ENCODE measurements at regions not wholly inside any gene's neighbourhood (a gene's known extent, or its start where the extent isn't known, plus 50 kb on each side); places are given as distances from the start of the nearest gene placed in this dataset.

GRCh38 chr13:73861136-73861535 is 273.1 kb downstream of the KLF12 start:
- Histone ChIP-seq H3K27ac (ENCODE audit: low read depth, low read length) (no peak overlapping the region), H3K9me3 (ENCODE audit: control insufficient read depth, insufficient read depth, low read length) (no peaks in the 10 kb centered on the region), H3K27me3 (ENCODE audit: control insufficient read depth, insufficient read depth, low read length) (no peaks in the 10 kb centered on the region), H3K36me3 (ENCODE audit: control insufficient read depth, insufficient read depth, low read length) (no peaks in the 10 kb centered on the region), H3K4me3 (ENCODE audit: low read depth, low read length) (no peak overlapping the region), H3K4me1 (ENCODE audit: control insufficient read depth, insufficient read depth, low read length) (no peaks in the 10 kb centered on the region)
- no peak for DNase-seq (ENCODE audit: low read depth in 4 of 6, low spot score in 6 of 6)
- WGBS (ENCODE audit: insufficient coverage) = 100% methylated on average over 1 of the region's 2 CpGs

- Histone ChIP-seq H3K9me3 (ENCODE audit: control insufficient read depth, insufficient read depth, low read length) (no peaks in the 10 kb centered on the region), H3K36me3 (ENCODE audit: control insufficient read depth, insufficient read depth, low read length) (no peaks in the 10 kb centered on the region), H3K27me3 (ENCODE audit: control insufficient read depth, insufficient read depth, low read length) (no peaks in the 10 kb centered on the region), H3K4me3 (ENCODE audit: low read depth, low read length) (no peak overlapping the region), H3K27ac (ENCODE audit: low read depth, low read length) (no peak overlapping the region), H3K4me1 (ENCODE audit: control insufficient read depth, insufficient read depth, low read length) (no peaks in the 10 kb centered on the region)
- DNase-seq (ENCODE audit: low read depth in 4 of 6, low spot score in 6 of 6) = no peak
- WGBS (ENCODE audit: insufficient coverage) = 83% methylated on average over 2 of the region's 6 CpGs
Measured at GRCh38 chr13:73860501-73860900, 273.7 kb downstream of the KLF12 start.

DNA sequence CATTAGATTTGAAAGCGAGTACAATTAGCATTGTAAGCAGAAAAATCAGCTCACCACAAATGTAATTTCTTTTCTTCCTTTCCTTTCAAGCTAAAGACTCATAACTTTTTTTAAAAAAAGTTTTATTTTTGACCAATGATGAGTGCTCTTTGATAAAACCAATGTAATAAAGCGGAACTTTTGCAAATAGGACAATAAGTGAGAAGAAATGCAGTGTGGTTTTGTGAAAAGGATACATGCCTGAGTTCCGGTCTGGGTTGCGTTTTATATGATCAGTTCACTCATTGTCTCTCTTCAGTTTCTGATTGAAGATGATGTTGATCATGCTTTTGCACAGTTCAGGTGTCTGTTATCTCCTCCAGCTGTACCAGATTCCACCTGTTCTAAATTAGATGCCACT is 274.4 kb downstream of the KLF12 start:
- no CpG with 5 or more reads among the region's 4 CpGs for WGBS (ENCODE audit: insufficient coverage)
- Histone ChIP-seq H3K27me3 (ENCODE audit: control insufficient read depth, insufficient read depth, low read length) (no peaks in the 10 kb centered on the region), H3K9me3 (ENCODE audit: control insufficient read depth, insufficient read depth, low read length) (no peaks in the 10 kb centered on the region), H3K36me3 (ENCODE audit: control insufficient read depth, insufficient read depth, low read length) (no peaks in the 10 kb centered on the region), H3K4me1 (ENCODE audit: control insufficient read depth, insufficient read depth, low read length) (no peaks in the 10 kb centered on the region), H3K4me3 (ENCODE audit: low read depth, low read length) (no peak overlapping the region), H3K27ac (ENCODE audit: low read depth, low read length) (no peak overlapping the region)
- no peak for DNase-seq (ENCODE audit: low read depth in 4 of 6, low spot score in 6 of 6)

DNA sequence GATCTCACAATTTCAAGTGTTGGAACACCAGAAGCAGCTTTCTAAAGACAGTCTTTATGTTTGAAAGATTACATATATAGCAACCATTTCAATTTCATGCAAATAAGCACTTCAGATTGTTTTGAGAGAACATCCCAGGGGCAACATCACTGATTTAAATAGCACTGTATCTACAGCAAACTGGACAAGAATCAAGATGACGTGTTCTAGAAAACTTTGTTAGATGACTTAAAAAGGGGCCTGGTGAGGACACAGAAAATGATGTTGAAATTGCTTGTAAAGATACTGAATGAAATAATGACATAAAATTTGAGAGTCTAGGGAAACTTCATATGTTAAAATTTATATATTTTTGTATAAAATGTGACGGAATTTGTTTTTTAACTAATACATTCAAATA is 277.1 kb downstream of the KLF12 start:
- no peaks in the 10 kb centered on the region for H3K9me3 ChIP-seq (ENCODE audit: control insufficient read depth, insufficient read depth, low read length)
- no peak overlapping the region for H3K27ac ChIP-seq (ENCODE audit: low read depth, low read length)
- H3K36me3 ChIP-seq (ENCODE audit: control insufficient read depth, insufficient read depth, low read length) = no peaks in the 10 kb centered on the region
- DNase-seq (ENCODE audit: low read depth in 4 of 6, low spot score in 6 of 6) = no peak
- WGBS (ENCODE audit: insufficient coverage) = no CpG with 5 or more reads among the region's 2 CpGs
- no peaks in the 10 kb centered on the region for H3K27me3 ChIP-seq (ENCODE audit: control insufficient read depth, insufficient read depth, low read length)
- no peaks in the 10 kb centered on the region for H3K4me1 ChIP-seq (ENCODE audit: control insufficient read depth, insufficient read depth, low read length)
- H3K4me3 ChIP-seq (ENCODE audit: low read depth, low read length) = no peak overlapping the region

- H3K27ac ChIP-seq (ENCODE audit: low read depth, low read length) = no peak overlapping the region
- WGBS (ENCODE audit: insufficient coverage) = no CpG with 5 or more reads among the region's 3 CpGs
- H3K27me3 ChIP-seq (ENCODE audit: control insufficient read depth, insufficient read depth, low read length) = no peaks in the 10 kb centered on the region
- H3K4me3 ChIP-seq (ENCODE audit: low read depth, low read length) = no peak overlapping the region
- H3K4me1 ChIP-seq (ENCODE audit: control insufficient read depth, insufficient read depth, low read length) = no peaks in the 10 kb centered on the region
- H3K9me3 ChIP-seq (ENCODE audit: control insufficient read depth, insufficient read depth, low read length) = no peaks in the 10 kb centered on the region
- no peak for DNase-seq (ENCODE audit: low read depth in 4 of 6, low spot score in 6 of 6)
- no peaks in the 10 kb centered on the region for H3K36me3 ChIP-seq (ENCODE audit: control insufficient read depth, insufficient read depth, low read length)
Measured at GRCh38 chr13:73851104-73851503, 283.1 kb downstream of the KLF12 start.

DNA sequence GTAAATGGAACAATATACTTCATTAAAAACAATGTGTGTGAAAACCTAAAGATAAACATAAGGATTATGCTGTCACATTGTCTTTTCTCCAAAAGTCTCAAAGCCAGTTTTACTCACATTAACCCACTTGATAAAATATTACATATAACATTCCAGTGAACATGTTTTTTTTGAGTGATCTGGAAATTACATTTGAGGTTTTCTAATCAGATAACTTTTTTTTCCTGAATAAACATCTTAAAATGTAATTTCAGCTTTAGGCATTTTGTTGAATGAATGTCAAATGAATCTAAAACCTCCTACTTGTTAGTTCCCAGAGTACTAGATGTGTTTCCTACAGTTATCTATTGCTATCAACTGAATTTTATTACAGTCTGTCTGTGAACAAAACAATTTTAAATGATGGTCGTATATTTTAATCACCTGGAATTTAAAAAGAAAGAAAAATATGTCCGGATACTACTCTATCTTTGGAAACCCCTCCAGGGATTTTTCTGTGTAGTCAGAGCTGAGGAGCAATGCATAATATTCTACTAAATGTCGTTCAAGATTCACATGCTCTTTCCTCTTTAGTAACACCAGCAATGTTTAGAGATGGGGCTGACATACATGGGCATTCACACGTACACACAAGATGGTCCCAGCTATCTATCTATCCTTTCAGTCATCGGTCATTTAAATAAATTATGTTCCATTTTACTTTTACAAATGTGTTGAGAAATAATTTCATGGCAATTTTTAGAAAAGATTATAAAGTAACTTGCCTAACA is 283.9 kb downstream of the KLF12 start:
- no CpG with 5 or more reads among the region's 5 CpGs for WGBS (ENCODE audit: insufficient coverage)
- no peak overlapping the region for H3K4me3 ChIP-seq (ENCODE audit: low read depth, low read length)

DNA sequence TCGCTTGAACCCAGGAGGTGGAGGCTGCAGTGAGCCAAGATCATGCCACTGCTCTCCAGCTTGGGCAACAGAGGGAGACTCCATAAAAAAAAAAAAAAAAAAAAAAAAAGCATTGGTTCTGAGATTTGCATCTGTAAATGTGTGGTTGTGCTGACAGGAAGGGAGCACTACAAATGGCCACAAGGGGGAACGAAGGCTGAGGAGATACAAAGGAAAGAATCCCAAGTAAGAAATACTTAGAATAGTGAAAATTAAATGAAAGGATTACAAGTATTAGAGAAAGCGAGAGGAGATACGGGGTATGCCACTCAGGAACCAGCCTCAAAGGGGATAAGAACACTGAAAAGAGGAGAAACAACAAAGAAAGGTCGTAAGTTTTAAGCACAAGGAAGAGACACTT is 284.9 kb downstream of the KLF12 start:
- WGBS (ENCODE audit: insufficient coverage) = 67% methylated on average over 1 of the region's 5 CpGs
- Histone ChIP-seq H3K27me3 (ENCODE audit: control insufficient read depth, insufficient read depth, low read length) (no peaks in the 10 kb centered on the region), H3K4me3 (ENCODE audit: low read depth, low read length) (no peak overlapping the region), H3K27ac (ENCODE audit: low read depth, low read length) (no peak overlapping the region), H3K36me3 (ENCODE audit: control insufficient read depth, insufficient read depth, low read length) (no peaks in the 10 kb centered on the region), H3K9me3 (ENCODE audit: control insufficient read depth, insufficient read depth, low read length) (no peaks in the 10 kb centered on the region), H3K4me1 (ENCODE audit: control insufficient read depth, insufficient read depth, low read length) (no peaks in the 10 kb centered on the region)
- no peak for DNase-seq (ENCODE audit: low read depth in 4 of 6, low spot score in 6 of 6)

More for the DNA sequence above, 283.9 kb downstream of the KLF12 start:
- Histone ChIP-seq H3K36me3 (ENCODE audit: control insufficient read depth, insufficient read depth, low read length) (no peaks in the 10 kb centered on the region), H3K9me3 (ENCODE audit: control insufficient read depth, insufficient read depth, low read length) (no peaks in the 10 kb centered on the region), H3K4me1 (ENCODE audit: control insufficient read depth, insufficient read depth, low read length) (no peaks in the 10 kb centered on the region), H3K27ac (ENCODE audit: low read depth, low read length) (no peak overlapping the region), H3K27me3 (ENCODE audit: control insufficient read depth, insufficient read depth, low read length) (no peaks in the 10 kb centered on the region)
- DNase-seq (ENCODE audit: low read depth in 4 of 6, low spot score in 6 of 6) = no peak

- no peaks in the 10 kb centered on the region for H3K9me3 ChIP-seq (ENCODE audit: control insufficient read depth, insufficient read depth, low read length)
- H3K27me3 ChIP-seq (ENCODE audit: control insufficient read depth, insufficient read depth, low read length) = no peaks in the 10 kb centered on the region
- no peaks in the 10 kb centered on the region for H3K36me3 ChIP-seq (ENCODE audit: control insufficient read depth, insufficient read depth, low read length)
- H3K4me3 ChIP-seq (ENCODE audit: low read depth, low read length) = no peak overlapping the region
- no peak overlapping the region for H3K27ac ChIP-seq (ENCODE audit: low read depth, low read length)
- no CpG with 5 or more reads among the region's 1 CpG for WGBS (ENCODE audit: insufficient coverage)
- DNase-seq (ENCODE audit: low read depth in 4 of 6, low spot score in 6 of 6) = no peak
- H3K4me1 ChIP-seq (ENCODE audit: control insufficient read depth, insufficient read depth, low read length) = no peaks in the 10 kb centered on the region
Measured at GRCh38 chr13:73844986-73845385, 289.2 kb downstream of the KLF12 start.

- no peaks in the 10 kb centered on the region for H3K9me3 ChIP-seq (ENCODE audit: control insufficient read depth, insufficient read depth, low read length)
- peak in 1 of 6 donors; percentile 14 for DNase-seq (ENCODE audit: low read depth in 4 of 6, low spot score in 6 of 6)
- no peaks in the 10 kb centered on the region for H3K4me1 ChIP-seq (ENCODE audit: control insufficient read depth, insufficient read depth, low read length)
- H3K4me3 ChIP-seq (ENCODE audit: low read depth, low read length) = no peak overlapping the region
- no peak overlapping the region for H3K27ac ChIP-seq (ENCODE audit: low read depth, low read length)
- H3K36me3 ChIP-seq (ENCODE audit: control insufficient read depth, insufficient read depth, low read length) = no peaks in the 10 kb centered on the region
- WGBS (ENCODE audit: insufficient coverage) = 0% methylated on average over 1 of the region's 4 CpGs
- no peaks in the 10 kb centered on the region for H3K27me3 ChIP-seq (ENCODE audit: control insufficient read depth, insufficient read depth, low read length)
Measured at GRCh38 chr13:73842626-73843025, 291.6 kb downstream of the KLF12 start.

DNA sequence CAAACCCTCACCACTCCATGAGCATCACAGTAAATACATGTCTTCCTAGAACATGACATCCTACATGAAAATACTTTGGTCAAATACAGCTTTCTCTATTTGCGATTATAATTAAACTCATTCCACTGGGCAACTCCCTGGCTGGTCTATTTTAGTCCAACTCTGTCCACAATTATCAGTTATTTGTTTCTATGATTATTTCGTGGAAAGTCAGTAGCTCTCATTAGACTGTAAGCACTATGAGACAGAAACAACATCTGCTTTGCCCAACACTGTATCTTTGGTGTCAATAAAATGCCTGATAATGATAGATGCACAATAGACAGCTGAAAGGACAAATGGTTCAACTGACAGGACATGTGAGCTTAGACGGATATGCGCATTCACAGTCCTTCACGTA is 292.0 kb downstream of the KLF12 start:
- H3K36me3 ChIP-seq (ENCODE audit: control insufficient read depth, insufficient read depth, low read length) = no peaks in the 10 kb centered on the region
- no peaks in the 10 kb centered on the region for H3K9me3 ChIP-seq (ENCODE audit: control insufficient read depth, insufficient read depth, low read length)
- no peak overlapping the region for H3K27ac ChIP-seq (ENCODE audit: low read depth, low read length)
- H3K4me3 ChIP-seq (ENCODE audit: low read depth, low read length) = no peak overlapping the region
- DNase-seq (ENCODE audit: low read depth in 4 of 6, low spot score in 6 of 6) = no peak
- WGBS (ENCODE audit: insufficient coverage) = 100% methylated on average over 2 of the region's 5 CpGs
- no peaks in the 10 kb centered on the region for H3K27me3 ChIP-seq (ENCODE audit: control insufficient read depth, insufficient read depth, low read length)
- no peaks in the 10 kb centered on the region for H3K4me1 ChIP-seq (ENCODE audit: control insufficient read depth, insufficient read depth, low read length)

All from spinal cord (tissue), 9 donors.